HUES64 (cell line): ENCODE measurements at regions not wholly inside any gene's neighbourhood (a gene's known extent, or its start where the extent isn't known, plus 50 kb on each side); places are given as distances from the start of the nearest gene placed in this dataset.

ENCODE experiments used
- H3K27ac ChIP-seq: 2 replicates; pipeline ENCODE4 v1.7.0; 2013; ENCODE audit warnings: low read depth, low read length, inconsistent platforms
- H3K27me3 ChIP-seq: 2 replicates; pipeline ENCODE4 v1.6.1; 2013; ENCODE audit warnings: mild to moderate bottlenecking, low read length; ENCODE audit not compliant: insufficient read depth
- H3K36me3 ChIP-seq: 2 replicates; pipeline ENCODE4 v1.6.1; 2013; ENCODE audit warnings: mild to moderate bottlenecking, low read length; ENCODE audit not compliant: insufficient read depth
- H3K4me1 ChIP-seq: 2 replicates; pipeline ENCODE4 v1.6.1; 2013; ENCODE audit warnings: mild to moderate bottlenecking, low read length, moderate library complexity; ENCODE audit not compliant: insufficient read depth
- H3K4me3 ChIP-seq: 2 replicates; pipeline ENCODE4 v1.5.1; 2013; ENCODE audit warnings: mild to moderate bottlenecking, low read length, moderate library complexity
- H3K9ac ChIP-seq: 2 replicates; pipeline ENCODE4 v1.6.1; 2013; ENCODE audit warnings: mild to moderate bottlenecking, low read depth, low read length
- H3K9me3 ChIP-seq: 2 replicates; pipeline ENCODE4 v1.6.1; 2013; ENCODE audit warnings: low read depth, low read length; ENCODE audit not compliant: insufficient read depth
- WGBS: fragments of 150-250, 120-280 bp; methylation state at CpG from one replicate; pipeline ENCODE4 v1.1.7; 2013; ENCODE audit warnings: missing lambda C conversion rate; 5-methylcytosine and 5-hydroxymethylcytosine counted together

DNA sequence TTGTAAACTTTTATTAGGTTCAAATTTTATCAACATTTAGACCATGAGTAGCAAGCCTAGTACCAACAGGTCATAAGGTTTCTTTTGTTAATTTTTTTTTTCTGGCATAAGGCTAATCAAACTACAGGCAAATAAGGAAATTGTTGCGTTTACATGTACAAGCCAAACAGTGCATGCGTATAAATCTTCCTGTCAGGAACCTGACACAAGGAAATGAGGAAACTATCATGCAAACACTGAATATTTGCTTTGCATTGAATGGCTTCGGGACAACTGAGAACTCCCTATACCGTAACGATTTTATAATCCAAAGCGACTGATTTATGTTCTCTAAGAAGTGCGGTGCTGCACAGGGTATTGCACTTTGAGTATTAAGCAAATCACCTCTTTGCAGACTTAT lies 133.0 kb upstream of the TRPC4 start:
- Histone ChIP-seq H3K9ac (no peak overlapping the region), H3K27me3 (no peaks in the 10 kb centered on the region), H3K4me1 (no peaks in the 10 kb centered on the region), H3K4me3 (no peak overlapping the region), H3K36me3 (no peaks in the 10 kb centered on the region), H3K27ac (no peak overlapping the region), H3K9me3 (no peaks in the 10 kb centered on the region)
- WGBS: 90% methylated on average over 7 of the region's 7 CpGs

DNA sequence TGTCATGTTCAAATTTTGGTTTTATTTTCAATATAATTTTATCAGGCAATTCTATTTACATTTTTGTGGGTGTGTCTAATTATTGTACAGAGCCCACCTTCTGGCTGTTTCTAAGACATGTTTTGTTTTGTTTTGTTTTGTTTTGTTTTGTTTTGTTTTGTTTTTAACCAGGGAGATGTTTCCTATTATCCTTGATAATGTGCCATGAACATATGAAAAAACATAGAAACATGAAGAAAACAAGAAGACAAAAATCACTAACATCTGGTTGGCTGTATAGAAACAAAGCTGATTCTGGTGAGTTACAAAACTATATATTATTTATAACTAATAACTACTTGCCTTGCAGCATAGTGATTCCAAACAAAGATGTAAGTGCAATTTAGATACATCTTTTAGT lies 128.1 kb upstream of the TRPC4 start:
- Histone ChIP-seq H3K4me3 (no peak overlapping the region), H3K27ac (no peak overlapping the region), H3K9ac (no peak overlapping the region), H3K27me3 (no peaks in the 10 kb centered on the region), H3K4me1 (peaks cover 7% of the 10 kb centered on the region), H3K9me3 (no peaks in the 10 kb centered on the region), H3K36me3 (no peaks in the 10 kb centered on the region)

DNA sequence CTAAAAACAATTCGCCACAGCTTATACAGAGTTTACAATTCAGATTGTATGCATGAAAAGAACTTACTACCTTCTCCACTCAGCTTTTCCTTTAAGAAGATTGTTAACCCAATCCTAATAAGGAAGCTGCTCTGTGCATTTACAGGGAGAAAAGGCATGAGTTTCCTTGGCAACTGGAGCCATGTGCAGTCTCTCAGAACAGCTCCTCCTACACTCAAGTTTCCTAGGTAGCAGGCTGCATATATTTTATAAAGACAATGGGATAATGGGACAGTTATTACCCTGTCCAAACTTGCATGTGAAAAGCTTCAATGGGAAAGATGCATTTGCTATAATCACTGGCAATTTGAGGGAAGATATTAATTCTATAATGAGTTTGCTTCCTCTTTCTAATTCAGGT lies 125.5 kb upstream of the TRPC4 start:
- Histone ChIP-seq H3K27me3 (no peaks in the 10 kb centered on the region), H3K9me3 (no peaks in the 10 kb centered on the region), H3K4me3 (no peak overlapping the region), H3K27ac (no peak overlapping the region), H3K9ac (no peak overlapping the region), H3K36me3 (no peaks in the 10 kb centered on the region), H3K4me1 (peaks cover 7% of the 10 kb centered on the region)
- 0% methylated on average over 1 of the region's 1 CpG for whole genome bisulfite sequencing

DNA sequence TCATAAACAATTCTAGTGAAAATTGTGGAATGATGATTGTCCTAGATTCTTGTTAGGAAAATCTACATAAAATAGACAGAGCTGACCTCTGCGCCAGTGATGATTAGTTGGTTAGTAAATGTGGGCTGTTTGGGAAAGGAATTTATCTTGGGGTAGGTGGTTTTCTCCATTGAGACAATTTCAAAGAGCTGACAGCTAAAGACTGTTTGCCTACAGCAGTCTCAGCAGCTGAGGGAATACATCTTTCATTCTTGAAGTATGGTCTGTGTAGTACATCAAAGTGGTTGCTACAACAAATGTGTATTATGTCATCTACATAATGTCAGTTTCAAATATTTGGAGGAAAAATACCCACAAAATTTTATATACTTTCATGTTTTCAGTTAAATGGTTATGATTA lies 117.2 kb upstream of the TRPC4 start:
- H3K36me3 ChIP-seq: no peaks in the 10 kb centered on the region
- H3K27me3 ChIP-seq: no peaks in the 10 kb centered on the region
- no peak overlapping the region for H3K27ac ChIP-seq
- H3K4me1 ChIP-seq: no peaks in the 10 kb centered on the region
- H3K9me3 ChIP-seq: no peaks in the 10 kb centered on the region
- no peak overlapping the region for H3K4me3 ChIP-seq
- H3K9ac ChIP-seq: no peak overlapping the region
- WGBS: 94% methylated on average over 1 of the region's 1 CpG

DNA sequence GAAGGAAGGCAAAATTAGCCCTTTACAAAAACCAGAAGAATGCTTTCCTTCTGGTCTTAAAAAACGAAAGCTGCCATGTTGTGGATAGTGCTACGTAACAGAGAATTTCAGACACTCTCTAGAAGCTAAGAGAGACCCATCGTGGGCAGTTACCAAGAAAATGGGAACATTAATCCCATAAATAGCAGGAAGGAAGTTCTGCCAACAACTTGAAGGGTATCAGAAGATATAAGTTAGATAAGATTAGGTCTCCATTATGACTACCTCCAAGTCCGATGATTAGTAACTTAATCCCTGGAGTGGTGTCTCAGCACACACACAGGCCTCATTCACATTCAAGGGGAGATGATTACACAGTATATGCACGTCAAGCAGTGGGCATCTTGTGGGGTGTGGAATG lies 115.7 kb upstream of the TRPC4 start:
- no peaks in the 10 kb centered on the region for H3K36me3 ChIP-seq
- no peaks in the 10 kb centered on the region for H3K9me3 ChIP-seq
- no peaks in the 10 kb centered on the region for H3K27me3 ChIP-seq
- H3K27ac ChIP-seq: no peak overlapping the region
- no peaks in the 10 kb centered on the region for H3K4me1 ChIP-seq
- H3K9ac ChIP-seq: no peak overlapping the region
- no peak overlapping the region for H3K4me3 ChIP-seq
- 96% methylated on average over 5 of the region's 5 CpGs for WGBS

DNA sequence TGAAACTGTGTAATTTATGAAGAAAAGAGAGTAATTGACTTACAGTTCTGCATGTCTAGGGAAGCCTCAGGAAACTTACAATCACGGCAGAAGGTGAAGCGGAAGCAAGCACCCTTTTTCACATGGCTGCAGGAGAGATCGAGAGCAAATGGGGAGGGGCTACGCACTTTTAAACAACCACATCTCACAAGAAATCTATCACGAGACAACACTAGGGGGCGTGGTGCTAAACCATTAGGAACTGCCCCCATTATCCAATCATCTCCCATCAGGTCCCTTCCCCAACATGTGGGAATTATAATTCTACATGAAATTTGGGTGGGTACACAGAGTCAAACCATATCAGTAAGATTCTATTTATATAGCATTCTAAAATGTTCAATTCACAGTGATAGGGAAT lies 114.8 kb upstream of the TRPC4 start:
- H3K4me3 ChIP-seq: no peak overlapping the region
- no peaks in the 10 kb centered on the region for H3K4me1 ChIP-seq
- no peaks in the 10 kb centered on the region for H3K27me3 ChIP-seq
- WGBS: 93% methylated on average over 6 of the region's 6 CpGs
- H3K36me3 ChIP-seq: no peaks in the 10 kb centered on the region
- no peak overlapping the region for H3K9ac ChIP-seq
- H3K9me3 ChIP-seq: no peaks in the 10 kb centered on the region
- no peak overlapping the region for H3K27ac ChIP-seq

DNA sequence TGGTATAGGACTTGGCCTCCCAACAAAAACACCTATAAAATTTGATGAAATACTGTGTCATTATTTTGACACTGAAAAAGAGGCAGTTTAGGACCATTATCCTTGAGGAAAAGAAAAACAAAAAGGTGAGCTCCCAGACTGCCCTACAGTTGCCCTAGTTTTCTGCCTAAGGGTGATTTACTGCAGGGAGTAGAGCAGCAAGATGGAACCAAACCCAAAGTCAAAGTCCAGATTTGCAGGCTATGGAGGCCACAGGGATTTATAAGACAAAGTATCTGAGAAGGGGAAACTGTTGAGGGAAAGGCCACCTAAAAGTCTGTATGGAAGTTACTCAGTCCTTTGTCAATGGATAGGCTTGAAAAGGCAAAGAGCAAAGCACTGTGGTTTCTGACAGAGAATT lies 112.4 kb upstream of the TRPC4 start:
- H3K4me3 ChIP-seq: no peak overlapping the region

DNA sequence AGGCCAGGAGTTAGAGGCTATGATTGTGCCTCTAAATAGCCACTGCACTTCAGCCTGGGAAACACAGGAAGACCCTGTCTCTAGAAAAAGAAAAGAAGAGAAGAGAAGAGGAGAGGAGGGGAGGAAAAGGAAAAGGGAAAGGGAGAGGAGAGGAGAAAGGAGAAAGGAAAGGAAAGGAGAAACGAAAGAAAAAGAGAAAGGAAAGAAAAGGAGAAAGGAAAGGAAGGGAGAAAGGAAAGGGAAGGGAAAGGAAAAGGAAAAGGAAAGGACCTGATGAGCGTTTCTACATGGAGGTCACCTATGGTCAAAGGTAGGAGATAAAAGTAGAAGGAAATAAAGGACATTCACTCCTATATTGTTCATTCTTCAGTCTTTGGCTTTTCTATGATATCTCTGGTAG lies 109.1 kb upstream of the TRPC4 start:
- Histone ChIP-seq H3K36me3 (no peaks in the 10 kb centered on the region), H3K9me3 (no peaks in the 10 kb centered on the region), H3K4me3 (no peak overlapping the region), H3K9ac (no peak overlapping the region), H3K4me1 (no peaks in the 10 kb centered on the region), H3K27ac (no peak overlapping the region), H3K27me3 (no peaks in the 10 kb centered on the region)
- 88% methylated on average over 2 of the region's 2 CpGs for WGBS

More for the DNA sequence above, 112.4 kb upstream of the TRPC4 start:
- Histone ChIP-seq H3K9me3 (no peaks in the 10 kb centered on the region), H3K27ac (no peak overlapping the region), H3K27me3 (no peaks in the 10 kb centered on the region), H3K4me1 (no peaks in the 10 kb centered on the region), H3K9ac (no peak overlapping the region), H3K36me3 (no peaks in the 10 kb centered on the region)

DNA sequence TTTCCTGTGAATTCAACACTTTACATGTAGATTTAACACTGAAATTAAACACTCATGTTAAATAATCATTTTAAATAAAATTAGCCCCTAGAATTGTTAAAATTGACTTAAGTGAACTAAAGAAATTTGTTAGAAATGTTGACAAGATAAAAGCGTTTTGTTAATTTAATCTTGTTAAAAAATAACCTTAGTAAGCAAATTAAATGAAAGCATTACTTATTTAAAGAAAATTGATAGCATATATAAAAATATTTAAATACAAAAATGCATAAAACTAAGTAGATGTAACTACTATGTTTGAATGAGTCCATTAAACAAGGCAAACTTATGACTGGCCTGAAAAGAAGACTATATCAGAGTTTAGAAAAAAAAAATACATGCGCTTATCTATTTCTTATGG lies 99.0 kb upstream of the TRPC4 start:
- Histone ChIP-seq H3K4me3 (no peak overlapping the region), H3K9ac (no peak overlapping the region), H3K9me3 (no peaks in the 10 kb centered on the region), H3K36me3 (no peaks in the 10 kb centered on the region), H3K27ac (no peak overlapping the region), H3K27me3 (no peaks in the 10 kb centered on the region), H3K4me1 (0 out of 2 replicates have a peak, but pooled peaks cover 5% of the 10 kb centered on the region)
- 97% methylated on average over 1 of the region's 2 CpGs for WGBS

DNA sequence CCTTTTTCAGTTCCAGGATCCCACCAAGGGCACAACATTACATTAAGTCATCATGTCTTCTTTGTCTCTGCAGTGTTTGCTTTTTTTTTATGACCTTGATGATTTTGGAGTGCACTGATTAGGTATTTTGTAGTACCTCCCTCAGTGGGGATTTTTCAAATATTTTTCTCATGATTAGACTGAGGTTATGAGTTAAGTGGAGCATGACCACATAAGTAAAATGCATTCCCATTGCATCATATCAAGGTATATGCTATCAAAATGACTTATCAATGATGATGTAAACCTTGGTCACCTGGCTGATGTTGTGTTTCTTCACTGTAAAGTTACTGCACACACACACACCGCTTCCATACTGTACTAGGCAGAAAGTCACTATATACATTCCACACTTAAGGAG lies 96.7 kb upstream of the TRPC4 start:
- H3K36me3 ChIP-seq: no peaks in the 10 kb centered on the region
- WGBS: 100% methylated on average over 1 of the region's 1 CpG

DNA sequence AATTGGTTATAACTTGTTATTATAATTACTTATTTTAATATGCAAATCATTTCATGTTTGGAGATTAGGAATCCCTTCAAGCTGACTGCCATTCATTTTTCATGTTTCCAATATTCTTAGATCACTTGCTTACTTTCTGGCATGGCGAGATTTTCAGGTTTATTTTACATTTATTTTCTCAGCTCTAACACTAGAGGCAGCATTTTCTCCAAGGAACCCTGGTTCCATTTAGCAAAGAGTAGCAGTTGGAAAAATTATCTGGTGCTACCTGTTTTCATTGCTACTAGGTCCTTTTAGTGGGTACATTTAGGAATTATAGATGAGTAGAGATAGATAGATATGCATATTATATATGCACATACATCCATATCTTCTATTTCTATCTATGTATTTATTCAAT lies 90.9 kb upstream of the TRPC4 start:
- no peaks in the 10 kb centered on the region for H3K9me3 ChIP-seq
- no peak overlapping the region for H3K9ac ChIP-seq
- no peak overlapping the region for H3K27ac ChIP-seq
- 89% methylated on average over 1 of the region's 1 CpG for WGBS
- no peak overlapping the region for H3K4me3 ChIP-seq
- no peaks in the 10 kb centered on the region for H3K27me3 ChIP-seq
- H3K36me3 ChIP-seq: no peaks in the 10 kb centered on the region
- H3K4me1 ChIP-seq: no peaks in the 10 kb centered on the region

More for the DNA sequence above, 96.7 kb upstream of the TRPC4 start:
- Histone ChIP-seq H3K4me3 (no peak overlapping the region), H3K27me3 (no peaks in the 10 kb centered on the region), H3K27ac (no peak overlapping the region), H3K9me3 (no peaks in the 10 kb centered on the region), H3K9ac (no peak overlapping the region), H3K4me1 (0 out of 2 replicates have a peak, but pooled peaks cover 5% of the 10 kb centered on the region)

DNA sequence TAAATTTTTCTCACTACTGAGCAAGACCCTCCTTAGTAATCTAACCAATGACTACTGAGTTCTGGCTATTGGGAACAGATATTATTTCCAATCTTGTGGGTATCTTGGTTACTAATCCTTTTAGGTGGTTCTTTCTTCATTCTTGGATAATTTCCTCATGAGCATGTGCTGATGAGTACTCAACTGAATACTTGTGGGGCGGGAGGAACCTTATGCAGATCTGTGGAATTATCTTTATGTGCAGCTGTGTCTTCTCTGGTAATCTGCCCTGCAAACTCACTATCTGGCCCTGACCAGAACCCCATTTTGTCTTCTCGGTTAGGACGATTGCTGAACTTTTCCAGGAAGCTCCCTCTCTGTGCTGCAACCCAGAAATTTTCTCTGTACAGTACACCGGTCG lies 89.7 kb upstream of the TRPC4 start:
- Histone ChIP-seq H3K9ac (no peak overlapping the region), H3K4me1 (no peaks in the 10 kb centered on the region), H3K4me3 (no peak overlapping the region), H3K9me3 (no peaks in the 10 kb centered on the region), H3K27me3 (no peaks in the 10 kb centered on the region), H3K27ac (no peak overlapping the region), H3K36me3 (no peaks in the 10 kb centered on the region)
- 95% methylated on average over 5 of the region's 5 CpGs for WGBS
